Mesodermal cell (in vitro differentiated cells): ENCODE measurements at regions not wholly inside any gene's neighbourhood (a gene's known extent, or its start where the extent isn't known, plus 50 kb on each side); places are given as distances from the start of the nearest gene placed in this dataset.

Experiments used
- H3K27ac ChIP-seq: 2 replicates; pipeline ENCODE4 v1.7.0; 2013; ENCODE audit warnings: mild to moderate bottlenecking, low read depth, low read length, moderate library complexity; ENCODE audit not compliant: severe bottlenecking
- H3K36me3 ChIP-seq: 2 replicates; pipeline ENCODE4 v1.7.1; 2013; ENCODE audit warnings: mild to moderate bottlenecking, low read length, moderate library complexity; ENCODE audit not compliant: control insufficient read depth, insufficient read depth
- H3K4me1 ChIP-seq: one replicate; pipeline ENCODE4 v1.7.1; 2013; ENCODE audit warnings: mild to moderate bottlenecking, low read length; ENCODE audit not compliant: insufficient read depth, control insufficient read depth, poor library complexity, severe bottlenecking
- H3K4me3 ChIP-seq: 2 replicates; pipeline ENCODE4 v1.7.0; 2013; ENCODE audit warnings: low read length, control low read depth, mild to moderate bottlenecking; ENCODE audit not compliant: insufficient read depth, poor library complexity, severe bottlenecking; ENCODE audit errors: extremely low read depth
- H3K9me3 ChIP-seq: 2 replicates; pipeline ENCODE4 v1.7.1; 2013; ENCODE audit warnings: mild to moderate bottlenecking, low read length, moderate library complexity; ENCODE audit not compliant: control insufficient read depth
- WGBS, 2 experiments: methylation state at CpG; one replicate each; pipeline ENCODE4 v1.1.5; 2013; ENCODE audit warnings: missing lambda C conversion rate in 2 of 2; ENCODE audit not compliant: insufficient coverage in 2 of 2; 5-methylcytosine and 5-hydroxymethylcytosine counted together

- Histone ChIP-seq H3K4me1 (no peaks in the 10 kb centered on the region), H3K9me3 (no peaks in the 10 kb centered on the region), H3K4me3 (no peak overlapping the region), H3K27ac (no peak overlapping the region), H3K36me3 (no peaks in the 10 kb centered on the region)
- 100% methylated on average over 1 of the region's 3 CpGs; no CpG with 5 or more reads in 1 of the 2 experiments for WGBS, 2 experiments
Measured at GRCh38 chr9:11431490-11431889, 818.7 kb upstream of the PTPRD start.

- Histone ChIP-seq H3K4me3 (no peak overlapping the region), H3K36me3 (no peaks in the 10 kb centered on the region), H3K4me1 (no peaks in the 10 kb centered on the region), H3K27ac (no peak overlapping the region), H3K9me3 (no peaks in the 10 kb centered on the region)
- no CpG with 5 or more reads among the region's 1 CpG for whole genome bisulfite sequencing, 2 experiments
Measured at GRCh38 chr9:11432361-11432760, 819.6 kb upstream of the PTPRD start.

- Histone ChIP-seq H3K9me3 (no peaks in the 10 kb centered on the region), H3K4me1 (no peaks in the 10 kb centered on the region), H3K27ac (no peak overlapping the region), H3K36me3 (no peaks in the 10 kb centered on the region), H3K4me3 (no peak overlapping the region)
Measured at GRCh38 chr9:11443631-11444030, 830.8 kb upstream of the PTPRD start.

- H3K4me3 ChIP-seq: no peak overlapping the region
- H3K27ac ChIP-seq: peak overlapping the region; percentile 81
- no peaks in the 10 kb centered on the region for H3K4me1 ChIP-seq
- WGBS, 2 experiments: 18 to 26% methylated on average over 3 of the region's 6 CpGs
- no peaks in the 10 kb centered on the region for H3K9me3 ChIP-seq
- H3K36me3 ChIP-seq: no peaks in the 10 kb centered on the region
Measured at GRCh38 chr9:11457825-11458790, 845.3 kb upstream of the PTPRD start.

GRCh38 chr9:11469745-11470144, 856.9 kb upstream of the PTPRD start:
- Histone ChIP-seq H3K4me3 (no peak overlapping the region), H3K36me3 (no peaks in the 10 kb centered on the region), H3K4me1 (no peaks in the 10 kb centered on the region), H3K27ac (no peak overlapping the region), H3K9me3 (no peaks in the 10 kb centered on the region)
- no CpG with 5 or more reads among the region's 1 CpG for WGBS, 2 experiments

- Histone ChIP-seq H3K27ac (no peak overlapping the region), H3K4me1 (no peaks in the 10 kb centered on the region), H3K4me3 (no peak overlapping the region), H3K36me3 (no peaks in the 10 kb centered on the region), H3K9me3 (no peaks in the 10 kb centered on the region)
- WGBS, 2 experiments: 89% methylated on average over 8 of the region's 9 CpGs
Measured at GRCh38 chr9:11471321-11471720, 858.5 kb upstream of the PTPRD start.

- Histone ChIP-seq H3K4me3 (no peak overlapping the region), H3K36me3 (no peaks in the 10 kb centered on the region), H3K9me3 (no peaks in the 10 kb centered on the region), H3K4me1 (no peaks in the 10 kb centered on the region), H3K27ac (no peak overlapping the region)
- WGBS, 2 experiments: 96 to 97% methylated on average over 9 of the region's 9 CpGs
Measured at GRCh38 chr9:11500780-11501179, 888.0 kb upstream of the PTPRD start.

- no peak overlapping the region for H3K27ac ChIP-seq
- H3K36me3 ChIP-seq: no peaks in the 10 kb centered on the region
- no CpG with 5 or more reads among the region's 2 CpGs for WGBS, 2 experiments
- H3K4me3 ChIP-seq: no peak overlapping the region
- H3K4me1 ChIP-seq: no peaks in the 10 kb centered on the region
- H3K9me3 ChIP-seq: no peaks in the 10 kb centered on the region
Measured at GRCh38 chr9:11506980-11507379, 894.2 kb upstream of the PTPRD start.

GRCh38 chr9:11537566-11537965, 924.8 kb upstream of the PTPRD start:
- no peak overlapping the region for H3K4me3 ChIP-seq
- no peak overlapping the region for H3K27ac ChIP-seq
- no peaks in the 10 kb centered on the region for H3K4me1 ChIP-seq
- H3K9me3 ChIP-seq: no peaks in the 10 kb centered on the region
- no peaks in the 10 kb centered on the region for H3K36me3 ChIP-seq

- no peaks in the 10 kb centered on the region for H3K36me3 ChIP-seq
- no peak overlapping the region for H3K4me3 ChIP-seq
- H3K4me1 ChIP-seq: no peaks in the 10 kb centered on the region
- H3K9me3 ChIP-seq: no peaks in the 10 kb centered on the region
- H3K27ac ChIP-seq: no peak overlapping the region
Measured at GRCh38 chr9:11542781-11543180, 930.0 kb upstream of the PTPRD start.

- H3K9me3 ChIP-seq: peaks cover 4% of the 10 kb centered on the region
- 80 to 100% methylated on average over 1 of the region's 3 CpGs for WGBS, 2 experiments
- H3K36me3 ChIP-seq: no peaks in the 10 kb centered on the region
- H3K4me3 ChIP-seq: no peak overlapping the region
- H3K27ac ChIP-seq: no peak overlapping the region
- no peaks in the 10 kb centered on the region for H3K4me1 ChIP-seq
Measured at GRCh38 chr9:11546231-11546630, 933.4 kb upstream of the PTPRD start.
